ENCODE measurements at regions not wholly inside any gene's neighbourhood (a gene's known extent, or its start where the extent isn't known, plus 50 kb on each side); places are given as distances from the start of the nearest gene placed in this dataset.
"Not testable (repeated sequence)": the region's sequence is repeated elsewhere in the genome, so short reads cannot be mapped to it uniquely, and the experiment has no call there.

- not testable (repeated sequence) for TF ChIP-seq CTCF (IDR thresholded peaks at IDR 0.05; ENCODE audit: low read depth, low read length, missing input control); REST (IDR thresholded peaks at IDR 0.05); RAD21 (IDR thresholded peaks at IDR 0.05); ATF3 (IDR thresholded peaks at IDR 0.05); JUND (IDR thresholded peaks at IDR 0.05); GABPA (IDR thresholded peaks at IDR 0.05 in 1 of 2, conservative IDR thresholded peaks at IDR 0.05 in 1 of 2); YY1 (IDR thresholded peaks at IDR 0.05); MAX (IDR thresholded peaks at IDR 0.05); RXRA (IDR thresholded peaks at IDR 0.05); HNF4G (IDR thresholded peaks at IDR 0.05)
Observed at GRCh38 chr1:121550817-121551216, 366.0 kb downstream of the SRGAP2C start.
